Omental fat pad (tissue), 3 donors: ENCODE measurements at regions not wholly inside any gene's neighbourhood (a gene's known extent, or its start where the extent isn't known, plus 50 kb on each side); places are given as distances from the start of the nearest gene placed in this dataset.
"Not testable (repeated sequence)": the region's sequence is repeated elsewhere in the genome, so short reads cannot be mapped to it uniquely, and the experiment has no call there.

Experiments used
- ATAC-seq: fragments of 150-250 bp; one replicate; pipeline ENCODE4 v1.9.1; 2016; ENCODE audit warnings: mild to moderate bottlenecking, moderate library complexity; ENCODE audit not compliant: low FRiP score
- DNase-seq: peaks from one replicate; pipeline ENCODE4 v3.0.0-alpha.2; 2019; ENCODE audit warnings: low spot score
- TF ChIP-seq, protein P1 (sequence below), 3 donors: fragments of 450-650 bp; IDR thresholded peaks; one replicate each; pipeline ENCODE4 v1.5.1; 2016 to 2017; ENCODE audit warnings: antibody characterized with exemption in 3 of 3, mild to moderate bottlenecking in 3 of 3, moderate library complexity in 2 of 3

GRCh38 chr9:18324928-18325745, 148.8 kb upstream of the ADAMTSL1 start:
- ATAC-seq, result no peak
- TF ChIP-seq, protein P1, sequence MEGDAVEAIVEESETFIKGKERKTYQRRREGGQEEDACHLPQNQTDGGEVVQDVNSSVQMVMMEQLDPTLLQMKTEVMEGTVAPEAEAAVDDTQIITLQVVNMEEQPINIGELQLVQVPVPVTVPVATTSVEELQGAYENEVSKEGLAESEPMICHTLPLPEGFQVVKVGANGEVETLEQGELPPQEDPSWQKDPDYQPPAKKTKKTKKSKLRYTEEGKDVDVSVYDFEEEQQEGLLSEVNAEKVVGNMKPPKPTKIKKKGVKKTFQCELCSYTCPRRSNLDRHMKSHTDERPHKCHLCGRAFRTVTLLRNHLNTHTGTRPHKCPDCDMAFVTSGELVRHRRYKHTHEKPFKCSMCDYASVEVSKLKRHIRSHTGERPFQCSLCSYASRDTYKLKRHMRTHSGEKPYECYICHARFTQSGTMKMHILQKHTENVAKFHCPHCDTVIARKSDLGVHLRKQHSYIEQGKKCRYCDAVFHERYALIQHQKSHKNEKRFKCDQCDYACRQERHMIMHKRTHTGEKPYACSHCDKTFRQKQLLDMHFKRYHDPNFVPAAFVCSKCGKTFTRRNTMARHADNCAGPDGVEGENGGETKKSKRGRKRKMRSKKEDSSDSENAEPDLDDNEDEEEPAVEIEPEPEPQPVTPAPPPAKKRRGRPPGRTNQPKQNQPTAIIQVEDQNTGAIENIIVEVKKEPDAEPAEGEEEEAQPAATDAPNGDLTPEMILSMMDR (IDR thresholded peaks at IDR 0.05), result no peak
- DNase-seq, result no peak

DNA sequence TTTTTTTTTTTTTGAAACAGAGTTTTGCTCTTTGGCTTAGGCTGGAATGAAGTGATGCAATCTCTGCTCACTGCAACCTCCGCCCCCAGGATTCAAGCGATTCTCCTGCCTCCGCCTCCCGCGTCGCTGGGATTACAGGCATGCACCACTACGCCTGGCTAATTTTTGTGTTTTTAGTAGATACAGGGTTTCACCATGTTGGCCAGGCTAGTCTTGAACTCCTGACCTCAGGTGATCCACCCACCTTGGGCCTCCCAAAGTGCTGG, 148.3 kb upstream of the ADAMTSL1 start:
- ATAC-seq, DNase-seq: not testable (repeated sequence)

GRCh38 chr9:18327121-18327520, 146.8 kb upstream of the ADAMTSL1 start:
- TF ChIP-seq, protein P1 (IDR thresholded peaks at IDR 0.05), result no peak
- ATAC-seq, result no peak

DNA sequence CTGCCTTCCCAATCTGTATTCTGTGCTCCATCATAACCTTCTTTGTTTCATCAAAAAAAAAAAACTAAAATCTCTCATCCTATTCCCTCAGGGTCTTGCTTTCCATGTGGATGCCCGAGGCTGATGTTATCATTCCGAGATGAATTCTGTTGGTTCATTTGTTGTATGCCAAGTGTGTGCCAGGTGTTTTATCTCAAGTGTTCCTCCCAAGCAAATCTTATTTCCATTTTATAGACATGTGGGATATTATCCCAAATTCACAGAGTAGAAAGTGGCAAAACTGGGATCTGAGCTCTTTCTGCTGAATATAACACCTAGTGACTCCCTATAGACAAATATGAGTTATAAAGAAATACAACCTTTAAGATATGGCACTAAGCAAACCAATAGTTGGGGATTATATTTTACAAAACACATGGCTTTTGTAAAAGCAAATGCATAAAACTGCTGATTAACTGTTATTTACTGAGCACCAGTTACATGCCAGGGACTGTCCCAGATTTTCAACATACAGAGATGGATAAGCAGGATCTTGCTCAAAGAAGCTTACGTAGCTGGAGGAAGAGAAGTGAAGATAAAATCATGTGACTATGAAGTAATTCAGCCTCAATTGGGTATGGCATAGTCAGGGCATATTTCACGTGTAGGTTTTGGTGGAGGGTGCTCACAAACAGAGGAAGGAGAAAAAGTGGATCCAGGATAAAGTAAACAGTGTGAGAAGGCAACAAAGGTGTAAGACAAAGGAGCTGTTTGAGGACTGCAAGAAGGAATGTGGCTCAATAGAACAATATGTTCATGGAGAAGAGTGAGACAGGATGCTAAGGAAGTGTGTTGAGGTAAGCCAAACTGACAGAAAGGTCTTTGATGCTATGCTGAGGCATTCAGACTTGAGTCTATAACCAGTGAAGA, 143.3 kb upstream of the ADAMTSL1 start:
- ATAC-seq (no peak), DNase-seq (no peak)
- TF ChIP-seq, protein P1 (IDR thresholded peaks at IDR 0.05), result no peak

More at GRCh38 chr9:18327121-18327520, 146.8 kb upstream of the ADAMTSL1 start:
- DNase-seq, result no peak

DNA sequence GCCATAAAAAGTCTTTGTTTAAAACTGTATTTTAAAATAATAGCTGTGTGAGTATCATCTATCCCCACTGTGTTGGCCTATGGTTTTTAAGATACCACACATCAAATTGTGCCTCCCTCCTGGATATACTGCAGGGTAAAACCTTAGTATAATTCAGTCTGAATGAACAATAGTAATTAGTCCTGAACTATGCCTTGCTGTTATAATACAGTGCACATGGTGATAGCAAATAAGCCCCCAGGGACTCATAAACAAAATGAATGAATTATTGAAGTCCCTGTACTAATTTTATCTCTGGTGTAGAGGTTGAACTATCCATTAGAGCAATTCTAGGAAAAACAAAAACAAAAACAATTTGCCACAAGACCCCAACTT, 142.7 kb upstream of the ADAMTSL1 start:
- DNase-seq (no peak), ATAC-seq (no peak)
- TF ChIP-seq, protein P1 (IDR thresholded peaks at IDR 0.05), result no peak

GRCh38 chr9:18331808-18332209, 142.1 kb upstream of the ADAMTSL1 start:
- ATAC-seq (no peak), DNase-seq (no peak)
- TF ChIP-seq, protein P1 (IDR thresholded peaks at IDR 0.05), result no peak

GRCh38 chr9:18333157-18333556, 140.8 kb upstream of the ADAMTSL1 start:
- DNase-seq (no peak), ATAC-seq (no peak)
- TF ChIP-seq, protein P1 (IDR thresholded peaks at IDR 0.05), result no peak
